A673 (cell line): ENCODE measurements at regions not wholly inside any gene's neighbourhood (a gene's known extent, or its start where the extent isn't known, plus 50 kb on each side); places are given as distances from the start of the nearest gene placed in this dataset.

Experiments used
- EZH2 ChIP-seq: fragments of 200-600 bp; sonication (generic); IDR thresholded peaks from 2 replicates; pipeline ENCODE4 v1.6.1; 2017; ENCODE audit warnings: borderline replicate concordance, low read depth, mild to moderate bottlenecking, mixed read lengths, antibody characterized with exemption, low read length; ENCODE audit not compliant: poor library complexity, severe bottlenecking
- TF ChIP-seq, protein P1 (sequence below): fragments of 300-800, 200-600 bp; sonication (generic); conservative IDR thresholded peaks from 2 replicates; pipeline ENCODE4 v1.5.1; 2017; ENCODE audit warnings: low read depth, mild to moderate bottlenecking, antibody characterized with exemption, low read length, moderate library complexity, mixed read lengths

DNA sequence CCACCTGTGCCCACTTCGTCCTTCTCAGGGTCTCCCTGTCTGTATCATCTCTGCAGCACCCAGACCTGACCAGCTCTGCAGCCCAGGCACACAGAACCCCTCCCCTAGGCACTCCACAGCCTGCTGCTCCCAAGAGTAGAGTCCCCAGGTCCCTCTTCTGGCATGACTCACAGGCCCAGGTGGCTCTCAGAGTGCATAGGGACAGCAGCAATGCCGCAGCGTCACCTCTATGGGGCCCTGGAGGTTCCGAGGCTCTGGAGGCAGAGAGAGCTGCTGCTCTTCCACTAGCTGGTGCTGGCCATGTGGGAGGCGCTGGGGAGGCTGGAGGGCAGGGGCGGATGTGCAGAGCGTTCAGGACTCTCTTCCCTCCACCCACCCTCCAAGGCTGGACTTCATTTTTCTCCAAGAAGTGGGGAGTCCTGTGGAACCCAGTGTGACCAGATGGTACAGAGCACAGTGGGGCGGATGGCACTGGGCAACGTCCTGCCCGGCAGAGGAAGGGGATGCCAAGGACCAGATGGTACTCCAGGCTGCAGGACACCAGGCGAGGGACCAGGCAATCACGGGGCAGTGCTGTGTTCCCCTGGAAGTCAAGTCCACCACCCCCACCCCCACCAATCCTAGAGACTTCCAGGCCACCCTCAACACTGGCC, 151.7 kb downstream of the RBFOX3 start:
- TF ChIP-seq, protein P1, sequence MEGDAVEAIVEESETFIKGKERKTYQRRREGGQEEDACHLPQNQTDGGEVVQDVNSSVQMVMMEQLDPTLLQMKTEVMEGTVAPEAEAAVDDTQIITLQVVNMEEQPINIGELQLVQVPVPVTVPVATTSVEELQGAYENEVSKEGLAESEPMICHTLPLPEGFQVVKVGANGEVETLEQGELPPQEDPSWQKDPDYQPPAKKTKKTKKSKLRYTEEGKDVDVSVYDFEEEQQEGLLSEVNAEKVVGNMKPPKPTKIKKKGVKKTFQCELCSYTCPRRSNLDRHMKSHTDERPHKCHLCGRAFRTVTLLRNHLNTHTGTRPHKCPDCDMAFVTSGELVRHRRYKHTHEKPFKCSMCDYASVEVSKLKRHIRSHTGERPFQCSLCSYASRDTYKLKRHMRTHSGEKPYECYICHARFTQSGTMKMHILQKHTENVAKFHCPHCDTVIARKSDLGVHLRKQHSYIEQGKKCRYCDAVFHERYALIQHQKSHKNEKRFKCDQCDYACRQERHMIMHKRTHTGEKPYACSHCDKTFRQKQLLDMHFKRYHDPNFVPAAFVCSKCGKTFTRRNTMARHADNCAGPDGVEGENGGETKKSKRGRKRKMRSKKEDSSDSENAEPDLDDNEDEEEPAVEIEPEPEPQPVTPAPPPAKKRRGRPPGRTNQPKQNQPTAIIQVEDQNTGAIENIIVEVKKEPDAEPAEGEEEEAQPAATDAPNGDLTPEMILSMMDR: no peak
- TF ChIP-seq EZH2: no peak
